ENCODE measurements at regions not wholly inside any gene's neighbourhood (a gene's known extent, or its start where the extent isn't known, plus 50 kb on each side); places are given as distances from the start of the nearest gene placed in this dataset.

- no peak overlapping the region for H2AFZ ChIP-seq (ENCODE audit: low read depth, low read length)
- 12% methylated on average over 7 of the region's 7 CpGs for WGBS (ENCODE audit: insufficient coverage, low coverage, missing lambda C conversion rate)
- POLR2A ChIA-PET = interaction anchor here (1.0 kb wide), 1 partner anchor 8 kb away, joined by 3 read pairs; no protein-coding TSS in a partner anchor
These were observed 217.9 kb downstream of the RRAGC start for GRCh38 chr1:38641661-38642060.

More at GRCh38 chr1:38641661-38642060, 217.9 kb downstream of the RRAGC start:
- no peak for FAIRE-seq
- intact Hi-C loops (cut with micrococcal nuclease) (no loop called here), in situ Hi-C loops (cut with MboI) (no loop called here)
- H3K36me3 ChIP-seq (ENCODE audit: control insufficient read depth, insufficient read depth, low read length) = no peaks in the 10 kb centered on the region
- no peak for DNase-seq (ENCODE audit: extremely low read depth in 1 of 4, low spot score in 3 of 4)
- H3K4me1 ChIP-seq (replicated peaks in 1 of 2; ENCODE audit: control insufficient read depth in 2 of 2, insufficient read depth in 2 of 2, low read length in 2 of 2) = no peaks in the 10 kb centered on the region
- TF ChIP-seq IRF2 (CRISPR knock-in tag; IDR thresholded peaks at IDR 0.05) (no peak), PCBP1 (IDR thresholded peaks at IDR 0.05; ENCODE audit: low read depth, low read length, poor library complexity, severe bottlenecking) (no peak), EGR1 (conservative IDR thresholded peaks at IDR 0.05) (no peak), HNRNPL (IDR thresholded peaks at IDR 0.05; ENCODE audit: low read depth, low read length) (no peak), HIVEP1 (CRISPR knock-in tag; IDR thresholded peaks at IDR 0.05) (no peak), E4F1 (CRISPR knock-in tag; IDR thresholded peaks at IDR 0.05; ENCODE audit: borderline replicate concordance) (no peak), DACH1 (IDR thresholded peaks at IDR 0.05; ENCODE audit: partially characterized antibody) (no peak), ZFPM2 (CRISPR knock-in tag; IDR thresholded peaks at IDR 0.05) (no peak), RBFOX2 (IDR thresholded peaks at IDR 0.05; ENCODE audit: low read depth, low read length) (no peak), ZNF740 (CRISPR knock-in tag; IDR thresholded peaks at IDR 0.05) (no peak), ZNF740 (tag; IDR thresholded peaks at IDR 0.05) (no peak)
- TF ChIP-seq, protein P1, sequence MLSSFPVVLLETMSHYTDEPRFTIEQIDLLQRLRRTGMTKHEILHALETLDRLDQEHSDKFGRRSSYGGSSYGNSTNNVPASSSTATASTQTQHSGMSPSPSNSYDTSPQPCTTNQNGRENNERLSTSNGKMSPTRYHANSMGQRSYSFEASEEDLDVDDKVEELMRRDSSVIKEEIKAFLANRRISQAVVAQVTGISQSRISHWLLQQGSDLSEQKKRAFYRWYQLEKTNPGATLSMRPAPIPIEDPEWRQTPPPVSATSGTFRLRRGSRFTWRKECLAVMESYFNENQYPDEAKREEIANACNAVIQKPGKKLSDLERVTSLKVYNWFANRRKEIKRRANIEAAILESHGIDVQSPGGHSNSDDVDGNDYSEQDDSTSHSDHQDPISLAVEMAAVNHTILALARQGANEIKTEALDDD (IDR thresholded peaks at IDR 0.05) = no peak
- TF ChIP-seq, protein P2, sequence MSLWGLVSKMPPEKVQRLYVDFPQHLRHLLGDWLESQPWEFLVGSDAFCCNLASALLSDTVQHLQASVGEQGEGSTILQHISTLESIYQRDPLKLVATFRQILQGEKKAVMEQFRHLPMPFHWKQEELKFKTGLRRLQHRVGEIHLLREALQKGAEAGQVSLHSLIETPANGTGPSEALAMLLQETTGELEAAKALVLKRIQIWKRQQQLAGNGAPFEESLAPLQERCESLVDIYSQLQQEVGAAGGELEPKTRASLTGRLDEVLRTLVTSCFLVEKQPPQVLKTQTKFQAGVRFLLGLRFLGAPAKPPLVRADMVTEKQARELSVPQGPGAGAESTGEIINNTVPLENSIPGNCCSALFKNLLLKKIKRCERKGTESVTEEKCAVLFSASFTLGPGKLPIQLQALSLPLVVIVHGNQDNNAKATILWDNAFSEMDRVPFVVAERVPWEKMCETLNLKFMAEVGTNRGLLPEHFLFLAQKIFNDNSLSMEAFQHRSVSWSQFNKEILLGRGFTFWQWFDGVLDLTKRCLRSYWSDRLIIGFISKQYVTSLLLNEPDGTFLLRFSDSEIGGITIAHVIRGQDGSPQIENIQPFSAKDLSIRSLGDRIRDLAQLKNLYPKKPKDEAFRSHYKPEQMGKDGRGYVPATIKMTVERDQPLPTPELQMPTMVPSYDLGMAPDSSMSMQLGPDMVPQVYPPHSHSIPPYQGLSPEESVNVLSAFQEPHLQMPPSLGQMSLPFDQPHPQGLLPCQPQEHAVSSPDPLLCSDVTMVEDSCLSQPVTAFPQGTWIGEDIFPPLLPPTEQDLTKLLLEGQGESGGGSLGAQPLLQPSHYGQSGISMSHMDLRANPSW (CRISPR knock-in tag; IDR thresholded peaks at IDR 0.05) = no peak
- no peak for ATAC-seq
- peaks cover 8 to 28% of the 10 kb centered on the region in 2 experiments; a peak in 4 of 5 replicates for H3K27me3 ChIP-seq (ENCODE audit: control insufficient read depth in 2 of 2, insufficient read depth in 2 of 2, low read length in 2 of 2)
- H3K9ac ChIP-seq (ENCODE audit: insufficient read depth in 1 of 2, low read depth in 2 of 2, low read length in 2 of 2) = no peak overlapping the region
- no peaks in the 10 kb centered on the region for H4K20me1 ChIP-seq (replicated peaks; ENCODE audit: control insufficient read depth, insufficient read depth, low read length)
- H3K9me1 ChIP-seq (ENCODE audit: control insufficient read depth, insufficient read depth, low read length) = no peaks in the 10 kb centered on the region
- H3K4me2 ChIP-seq (ENCODE audit: insufficient read depth, low read length) = no peak overlapping the region
- H3K79me2 ChIP-seq (ENCODE audit: control insufficient read depth, insufficient read depth, low read length) = no peaks in the 10 kb centered on the region
- H3K4me3 ChIP-seq = no peak overlapping the region
- no peaks in the 10 kb centered on the region for H3K9me3 ChIP-seq (replicated peaks; ENCODE audit: control insufficient read depth, insufficient read depth, low read depth, low read length)
- BruUV-seq (replicated peaks) = no TSS peak
- CTCF ChIA-PET (ENCODE audit: low intra/inter-chr PET ratio) = no interaction called here
- H3K27ac ChIP-seq (ENCODE audit: extremely low read depth, low read depth, low read length) = no peak overlapping the region

All from K562 (cell line).